ENCODE measurements at regions not wholly inside any gene's neighbourhood (a gene's known extent, or its start where the extent isn't known, plus 50 kb on each side); places are given as distances from the start of the nearest gene placed in this dataset.

DNA sequence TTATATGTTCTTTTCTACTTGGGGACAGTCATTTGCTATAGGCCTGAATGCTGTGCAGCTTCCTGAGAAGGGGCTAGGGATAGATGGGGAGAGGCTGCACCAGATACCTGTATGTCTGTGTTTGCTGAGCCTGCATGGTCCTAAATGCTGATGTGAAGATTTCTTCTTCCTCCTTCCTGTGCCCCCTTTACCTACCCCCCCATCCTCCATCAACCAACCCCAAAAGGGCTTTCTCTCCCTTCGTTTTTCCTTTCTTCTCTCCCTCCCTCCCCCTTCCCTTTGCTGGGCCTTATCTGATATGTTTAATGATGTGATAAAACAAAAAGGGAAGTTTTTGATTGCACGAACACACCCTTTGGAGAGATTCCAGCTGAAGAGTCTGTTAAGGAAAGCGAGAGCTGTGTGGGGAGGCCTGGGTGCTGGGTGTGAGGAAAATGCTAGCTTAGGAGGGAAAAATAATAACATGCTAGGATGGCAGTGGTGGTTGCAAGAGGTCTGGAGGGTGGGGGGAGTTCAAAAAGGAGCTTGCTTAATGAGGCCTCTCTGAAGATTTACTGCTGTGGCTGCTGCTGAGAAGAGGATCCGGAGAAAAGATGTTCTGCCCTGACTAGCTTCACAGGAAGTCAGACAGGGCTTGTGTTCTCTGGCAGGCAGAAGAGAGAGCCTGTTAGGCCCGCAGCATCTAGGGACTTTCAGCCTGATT, 101.8 kb downstream of the SAMD9 start:
- DNase-seq: no peak

GRCh38 chr7:93015101-93015778, 102.5 kb downstream of the SAMD9 start:
- no peak for DNase-seq

DNA sequence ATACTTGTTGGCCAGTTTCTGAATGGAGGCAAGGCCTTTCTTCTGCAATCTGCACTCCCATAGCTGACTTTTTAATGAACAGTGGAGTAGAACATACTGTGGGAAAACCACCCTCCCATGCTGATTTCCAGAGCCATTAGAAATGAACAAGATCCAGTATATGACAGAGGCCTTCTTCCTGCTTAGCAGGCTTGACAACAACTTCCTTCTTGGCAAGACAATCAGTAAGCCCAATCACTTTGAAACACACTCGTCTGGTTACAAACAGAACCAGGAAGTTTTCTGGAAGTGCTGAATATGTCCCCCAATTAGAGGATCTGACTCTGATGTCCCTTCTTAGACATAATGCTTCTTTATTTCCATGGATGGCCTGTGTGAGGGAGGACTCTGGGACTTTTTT, 103.4 kb downstream of the SAMD9 start:
- DNase-seq: no peak

GRCh38 chr7:93013446-93014061, 104.2 kb downstream of the SAMD9 start:
- DNase-seq: no peak

- no peak for DNase-seq
Observed at GRCh38 chr7:93011351-93012294, 106.2 kb downstream of the SAMD9 start.

DNA sequence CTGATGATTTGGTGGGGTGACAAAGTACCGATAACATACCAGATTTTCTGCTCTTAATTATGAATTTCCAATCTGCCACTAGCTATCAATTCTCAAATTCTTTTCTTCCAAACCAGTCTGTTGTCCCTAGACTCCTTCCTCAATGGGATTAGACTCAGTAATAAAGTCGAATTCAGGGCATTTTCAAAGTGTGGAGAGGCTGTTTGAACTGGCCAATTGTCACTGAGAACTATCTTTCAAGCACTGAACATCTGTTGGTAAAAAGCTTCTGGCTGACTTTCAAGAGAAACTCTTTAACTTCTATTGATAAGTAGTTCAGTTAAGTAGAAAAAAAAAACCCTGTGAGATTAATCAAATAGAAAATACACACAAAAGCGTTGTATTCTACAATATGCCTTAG, 108.9 kb downstream of the SAMD9 start:
- DNase-seq: no peak

- DNase-seq: no peak
Observed at GRCh38 chr7:93006480-93007095, 111.2 kb downstream of the SAMD9 start.

GRCh38 chr7:93004906-93005305, 112.9 kb downstream of the SAMD9 start:
- DNase-seq: no peak

GRCh38 chr7:92997719-92998118, 120.1 kb downstream of the SAMD9 start:
- DNase-seq: no peak

DNA sequence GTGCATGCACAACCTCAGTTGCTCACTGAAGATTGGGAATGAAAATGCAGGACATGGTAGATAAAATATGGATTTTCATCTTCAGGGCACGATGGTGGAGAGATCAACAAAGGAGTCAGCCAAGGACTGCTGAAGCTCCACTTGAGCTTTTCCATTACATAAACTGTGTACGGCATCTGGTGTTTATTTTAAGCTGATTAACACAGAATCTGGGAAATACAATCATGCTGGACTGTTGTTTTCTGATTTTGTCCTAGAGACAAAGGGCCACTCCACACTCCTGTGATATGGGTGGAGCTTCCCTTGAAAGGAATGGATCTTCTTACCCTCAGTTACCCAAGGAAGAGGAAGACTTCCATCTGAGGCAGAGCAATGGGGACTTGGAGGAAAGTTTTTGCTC, 120.6 kb downstream of the SAMD9 start:
- DNase-seq: no peak

GRCh38 chr7:92994901-92995300, 122.9 kb downstream of the SAMD9 start:
- DNase-seq: no peak

GRCh38 chr7:92992932-92993331, 124.8 kb downstream of the SAMD9 start:
- DNase-seq: no peak

DNA sequence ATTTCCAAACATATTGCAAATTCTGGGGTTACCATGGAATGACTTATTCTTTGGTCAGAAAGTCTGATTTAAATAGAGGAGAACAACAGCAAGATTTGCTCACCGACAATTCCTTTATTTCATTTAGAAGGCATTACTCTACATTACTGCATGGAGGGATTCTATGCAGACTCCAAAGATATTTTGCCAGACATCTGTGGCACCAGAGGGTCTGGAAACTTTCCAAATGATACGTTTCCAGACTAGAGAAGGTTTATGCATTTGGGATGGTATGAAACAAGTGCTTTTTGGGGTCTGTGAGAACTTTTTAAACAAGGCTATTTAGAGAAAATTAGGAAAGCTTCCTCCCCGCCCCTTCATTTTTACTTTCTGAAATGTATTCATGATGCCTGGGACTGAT, 125.3 kb downstream of the SAMD9 start:
- DNase-seq: no peak

GRCh38 chr7:92991190-92991589, 126.6 kb downstream of the SAMD9 start:
- DNase-seq: no peak

DNA sequence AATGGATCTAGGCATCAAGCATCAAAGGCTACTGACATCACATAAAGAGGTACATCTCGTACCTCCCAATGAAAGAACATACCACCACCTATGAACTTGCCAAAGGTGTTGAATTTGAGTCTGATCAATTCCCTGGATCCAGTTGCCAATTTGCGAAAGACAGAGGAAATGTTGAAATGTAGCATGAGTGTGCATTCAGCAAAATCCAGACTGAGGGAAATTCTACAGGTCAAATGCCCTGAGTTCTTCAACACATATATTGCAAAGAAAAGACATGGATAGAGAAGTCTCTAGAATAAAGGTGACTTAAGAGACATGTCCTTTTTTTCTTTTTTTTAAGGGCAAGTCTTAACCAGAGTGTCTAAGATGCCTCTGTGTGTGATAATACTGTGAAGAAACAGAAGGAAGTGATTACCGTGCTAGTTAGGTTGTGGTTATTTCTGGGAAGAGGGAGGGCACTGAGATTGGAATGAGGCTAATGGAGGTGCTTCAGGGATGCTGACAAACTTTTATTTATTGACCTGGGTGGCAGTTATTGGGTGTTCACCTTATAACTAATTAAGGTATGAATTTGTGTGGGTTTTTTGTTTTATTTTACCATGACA, 128.7 kb downstream of the SAMD9 start:
- no peak for DNase-seq

DNA sequence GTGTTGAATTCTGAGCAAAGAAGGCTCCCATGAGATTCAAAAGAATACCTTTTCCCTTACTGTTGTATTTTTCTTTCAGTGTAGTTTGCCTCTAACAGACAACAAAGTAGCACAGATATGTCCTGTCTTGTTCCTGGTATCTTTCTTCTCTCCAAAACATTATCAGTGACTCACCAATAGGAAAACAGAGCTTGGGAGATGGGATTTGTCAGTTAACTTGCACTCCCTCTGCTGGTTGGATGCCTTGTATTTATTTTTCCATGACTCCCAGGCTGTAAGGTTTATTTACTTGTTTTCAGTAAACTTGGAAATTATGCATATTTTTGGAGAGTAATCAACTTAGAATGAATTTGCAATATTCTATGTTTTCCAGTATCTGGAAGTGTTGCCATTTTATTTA, 129.7 kb downstream of the SAMD9 start:
- DNase-seq: no peak

- no peak for DNase-seq
Observed at GRCh38 chr7:92987538-92987937, 130.2 kb downstream of the SAMD9 start.

DNA sequence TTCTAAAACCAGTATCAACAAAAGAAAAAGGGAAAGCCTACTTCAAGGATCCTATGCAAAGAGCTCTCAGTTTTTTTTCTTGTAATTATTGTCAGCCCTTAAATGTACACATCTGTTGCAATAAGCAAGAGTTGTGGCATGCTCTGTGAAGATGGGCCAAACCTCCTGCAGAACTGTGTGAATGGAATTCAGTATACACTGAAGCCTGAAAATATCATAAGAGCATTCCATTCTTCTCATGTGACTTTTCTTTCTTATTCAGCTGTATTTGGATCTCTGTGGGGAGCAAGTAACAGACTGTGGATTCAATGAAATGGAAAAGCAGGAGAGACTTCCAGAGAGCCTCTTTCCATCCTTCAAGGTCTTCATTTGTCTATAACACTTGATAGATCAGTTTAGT, 130.7 kb downstream of the SAMD9 start:
- DNase-seq: no peak

- DNase-seq: no peak
Observed at GRCh38 chr7:92982928-92983327, 134.9 kb downstream of the SAMD9 start.

- no peak for DNase-seq
Observed at GRCh38 chr7:92976931-92977330, 140.6 kb upstream of the CDK6 start.

DNA sequence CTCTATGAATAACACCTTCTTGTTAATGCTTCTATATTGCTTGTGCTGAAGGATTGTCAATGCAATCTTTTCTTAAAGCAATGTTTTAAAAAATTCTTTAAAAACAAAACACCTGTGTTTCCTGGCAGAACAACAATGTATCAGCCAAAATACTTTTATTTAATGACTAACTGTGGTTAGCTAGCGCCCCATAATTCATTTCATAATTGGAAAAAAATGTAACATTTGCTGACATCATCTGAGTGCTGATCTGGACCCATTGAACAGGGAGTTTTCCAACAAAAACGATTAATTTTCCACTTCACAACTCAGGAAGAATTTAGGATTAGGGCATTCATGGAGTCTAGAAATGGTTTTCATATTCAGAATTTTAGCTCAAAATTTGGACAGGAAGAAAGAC, 137.6 kb upstream of the CDK6 start:
- DNase-seq: no peak

- no peak for DNase-seq
Observed at GRCh38 chr7:92973293-92973731, 136.9 kb upstream of the CDK6 start.
